Tibial nerve (tissue), 4 donors: ENCODE measurements at regions not wholly inside any gene's neighbourhood (a gene's known extent, or its start where the extent isn't known, plus 50 kb on each side); places are given as distances from the start of the nearest gene placed in this dataset.
"Not testable (repeated sequence)": the region's sequence is repeated elsewhere in the genome, so short reads cannot be mapped to it uniquely, and the experiment has no call there.

Experiments used
- DNase-seq, 2 donors: peaks; one replicate each; pipeline ENCODE4 v3.0.0-alpha.2; 2019; ENCODE audit warnings: low spot score in 2 of 2
- H3K27ac ChIP-seq, 4 donors: fragments of 200-600 bp; sonication (generic) in 3 of 4; one replicate each; pipeline ENCODE4 v1.5.1; 2017 to 2019; ENCODE audit warnings: mild to moderate bottlenecking in 1 of 4
- H3K27me3 ChIP-seq, 2 donors: fragments of 200-600 bp; sonication (generic) in 1 of 2; one replicate each; pipeline versions ENCODE4 v1.5.1 to v1.6.0; 2017 to 2019
- H3K36me3 ChIP-seq, 3 donors: fragments of 200-600 bp; sonication (generic); one replicate each; pipeline ENCODE4 v1.5.1; 2018 to 2019
- H3K4me1 ChIP-seq, 4 donors: fragments of 200-600 bp; sonication (generic) in 3 of 4; one replicate each; pipeline ENCODE4 v1.5.1; 2017 to 2019
- H3K4me3 ChIP-seq, 4 donors: fragments of 200-600 bp; sonication (generic) in 3 of 4; one replicate each; pipeline ENCODE4 v1.5.1; 2017 to 2019; ENCODE audit warnings: mild to moderate bottlenecking in 1 of 4, moderate library complexity in 1 of 4
- H3K9me3 ChIP-seq, 4 donors: fragments of 200-600 bp; sonication (generic) in 3 of 4; one replicate each; pipeline ENCODE4 v1.5.1; 2017 to 2019
- CTCF ChIP-seq, 5 experiments: fragments of 200-600 bp in 3 of 5; fragments of 450-650 bp in 2 of 5; sonication (generic) in 3 of 5; IDR thresholded peaks; one replicate each; pipeline ENCODE4 v1.5.1; 2016 to 2019; ENCODE audit warnings: antibody characterized with exemption in 5 of 5, mild to moderate bottlenecking in 3 of 5, moderate library complexity in 2 of 5
- EP300 ChIP-seq, 2 donors: sonication (generic); formaldehyde crosslinking; IDR thresholded peaks; one replicate each; pipeline ENCODE4 v1.6.1; 2017; ENCODE audit warnings: antibody characterized with exemption in 2 of 2, mild to moderate bottlenecking in 1 of 2
- POLR2A ChIP-seq, 2 donors: fragments of 450-650 bp; IDR thresholded peaks; one replicate each; pipeline ENCODE4 v1.6.1; 2017; ENCODE audit warnings: antibody characterized with exemption in 2 of 2, mild to moderate bottlenecking in 2 of 2, moderate library complexity in 2 of 2
- WGBS, 2 donors: methylation state at CpG; one replicate each; pipeline ENCODE4 v1.1.5; 2018; 5-methylcytosine and 5-hydroxymethylcytosine counted together

DNA sequence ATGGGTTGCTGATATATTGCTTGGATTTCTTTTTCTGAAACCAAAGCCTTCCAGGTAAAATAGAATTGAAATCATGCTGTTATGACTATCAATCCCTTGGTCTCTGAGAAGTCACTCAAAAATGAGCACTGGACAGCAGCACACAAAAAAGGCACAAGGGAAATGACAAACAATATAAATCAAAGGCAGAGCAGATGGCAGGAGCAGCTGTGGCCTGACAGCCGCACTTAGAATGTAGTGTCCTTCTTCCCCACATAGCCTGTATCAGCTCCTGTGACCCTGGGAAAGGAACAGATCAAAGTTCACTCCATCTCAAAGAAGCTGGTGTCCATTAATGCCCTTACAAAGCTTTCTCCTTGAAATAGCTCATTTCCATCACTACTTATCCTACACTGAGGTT lies 326.7 kb downstream of the SUCLG1 start:
- H3K9me3 ChIP-seq: no peaks in the 10 kb centered on the region
- TF ChIP-seq POLR2A (IDR thresholded peaks at IDR 0.05): no peak
- TF ChIP-seq EP300 (IDR thresholded peaks at IDR 0.05): no peak
- no peak for TF ChIP-seq CTCF (IDR thresholded peaks at IDR 0.05)
- 52% methylated on average over 1 of the region's 1 CpG for WGBS, 2 donors

DNA sequence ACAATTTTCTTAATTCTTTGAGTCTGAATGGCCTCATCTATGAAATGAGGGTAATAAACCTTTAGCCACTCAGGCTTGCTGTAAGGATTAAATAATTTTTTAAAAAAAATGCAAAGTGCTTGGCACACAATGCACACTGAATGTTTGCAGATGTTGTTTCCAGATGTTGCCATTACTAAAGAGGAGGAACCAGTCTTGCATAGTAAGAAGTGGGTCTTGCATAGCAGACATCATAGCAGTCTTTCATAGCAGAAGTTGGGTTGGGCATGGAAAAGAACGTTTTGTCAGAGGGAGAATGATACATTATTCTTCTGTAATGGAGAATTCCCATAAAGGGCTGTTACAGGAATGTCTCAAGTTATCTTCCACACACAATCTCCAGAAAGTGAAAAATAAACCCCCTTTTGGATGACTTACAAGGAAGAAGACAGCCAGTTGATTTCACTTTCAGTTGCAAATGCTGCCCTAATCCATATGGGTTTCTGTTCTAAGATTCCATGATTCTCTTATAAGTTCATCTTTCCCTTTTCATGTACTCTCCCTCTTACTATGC lies 327.7 kb downstream of the SUCLG1 start:
- Histone ChIP-seq H3K36me3 (no peaks in the 10 kb centered on the region), H3K4me3 (no peak overlapping the region), H3K27me3 (no peaks in the 10 kb centered on the region), H3K27ac (no peak overlapping the region), H3K9me3 (no peaks in the 10 kb centered on the region), H3K4me1 (no peaks in the 10 kb centered on the region)
- TF ChIP-seq EP300 (IDR thresholded peaks at IDR 0.05) (no peak), CTCF (IDR thresholded peaks at IDR 0.05) (no peak), POLR2A (IDR thresholded peaks at IDR 0.05) (no peak)
- 26% methylated on average over 1 of the region's 1 CpG for WGBS, 2 donors
- no peak for DNase-seq

More for the DNA sequence above, 326.7 kb downstream of the SUCLG1 start:
- Histone ChIP-seq H3K36me3 (no peaks in the 10 kb centered on the region), H3K4me1 (no peaks in the 10 kb centered on the region), H3K4me3 (no peak overlapping the region), H3K27me3 (no peaks in the 10 kb centered on the region), H3K27ac (no peak overlapping the region)
- DNase-seq: no peak

- no peak overlapping the region for H3K27ac ChIP-seq
- no peaks in the 10 kb centered on the region for H3K9me3 ChIP-seq
- H3K4me3 ChIP-seq: no peak overlapping the region
- TF ChIP-seq POLR2A (IDR thresholded peaks at IDR 0.05): no peak
- no peak for DNase-seq
- 72 to 78% methylated on average over 4 of the region's 4 CpGs for WGBS, 2 donors
- H3K27me3 ChIP-seq: no peaks in the 10 kb centered on the region
- no peaks in the 10 kb centered on the region for H3K36me3 ChIP-seq
- H3K4me1 ChIP-seq: no peaks in the 10 kb centered on the region
Measured at GRCh38 chr2:84129018-84129417, 330.1 kb downstream of the SUCLG1 start.

GRCh38 chr2:84127812-84128211 lies 331.3 kb downstream of the SUCLG1 start:
- H3K27me3 ChIP-seq, H3K27ac ChIP-seq, H3K4me3 ChIP-seq, H3K36me3 ChIP-seq, H3K9me3 ChIP-seq, H3K4me1 ChIP-seq, DNase-seq: not testable (repeated sequence)
- WGBS, 2 donors: 87 to 91% methylated on average over 8 of the region's 8 CpGs

- H3K36me3 ChIP-seq: no peaks in the 10 kb centered on the region
- WGBS, 2 donors: 55 to 57% methylated on average over 3 of the region's 3 CpGs
- no peak for TF ChIP-seq CTCF (IDR thresholded peaks at IDR 0.05)
Measured at GRCh38 chr2:84126530-84126929, 332.6 kb downstream of the SUCLG1 start.

GRCh38 chr2:84126084-84126483 lies 333.0 kb downstream of the SUCLG1 start:
- Histone ChIP-seq H3K9me3 (no peaks in the 10 kb centered on the region), H3K27ac (no peak overlapping the region), H3K4me1 (no peaks in the 10 kb centered on the region), H3K4me3 (no peak overlapping the region), H3K36me3 (no peaks in the 10 kb centered on the region), H3K27me3 (no peaks in the 10 kb centered on the region)
- 92% methylated on average over 1 of the region's 1 CpG for WGBS, 2 donors
- DNase-seq: no peak
- TF ChIP-seq CTCF (IDR thresholded peaks at IDR 0.05) (no peak), POLR2A (IDR thresholded peaks at IDR 0.05) (no peak), EP300 (IDR thresholded peaks at IDR 0.05) (no peak)

More at GRCh38 chr2:84126530-84126929, 332.6 kb downstream of the SUCLG1 start:
- H3K4me1 ChIP-seq: no peaks in the 10 kb centered on the region
- DNase-seq: no peak
- no peaks in the 10 kb centered on the region for H3K27me3 ChIP-seq
- no peaks in the 10 kb centered on the region for H3K9me3 ChIP-seq
- no peak overlapping the region for H3K4me3 ChIP-seq
- no peak overlapping the region for H3K27ac ChIP-seq
